GM18498 (cell line): ENCODE measurements at regions not wholly inside any gene's neighbourhood (a gene's known extent, or its start where the extent isn't known, plus 50 kb on each side); places are given as distances from the start of the nearest gene placed in this dataset.
"Not testable (repeated sequence)": the region's sequence is repeated elsewhere in the genome, so short reads cannot be mapped to it uniquely, and the experiment has no call there.

ENCODE experiments used
- ATAC-seq: cut with Tn5 transposase; IDR thresholded peaks from one replicate; pipeline ENCODE4 v1.9.1; 2021; ENCODE audit warnings: mild to moderate bottlenecking, moderate library complexity; ENCODE audit not compliant: unreplicated experiment

DNA sequence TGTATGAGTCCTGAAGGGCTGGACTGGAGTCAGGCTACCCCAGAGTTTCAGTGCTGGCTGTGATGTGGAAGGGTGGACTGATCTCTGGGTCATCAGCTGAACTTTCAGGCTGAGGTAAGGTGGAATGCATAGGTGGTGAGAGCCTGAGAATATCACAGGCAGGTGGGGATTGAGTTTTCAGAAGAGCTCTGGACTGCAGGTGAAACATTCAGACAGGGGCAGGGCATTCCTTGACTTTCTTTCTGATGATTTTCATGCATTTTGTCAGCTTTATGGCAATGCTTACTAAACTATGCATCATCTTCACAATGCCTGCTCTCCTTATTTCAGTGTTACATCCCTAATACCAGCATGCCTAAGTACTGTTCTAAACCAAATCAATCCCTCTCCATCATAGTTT is 755.0 kb downstream of the KCNA4 start:
- no peak for ATAC-seq

GRCh38 chr11:29260939-29261705 is 755.7 kb downstream of the KCNA4 start:
- no peak for ATAC-seq

DNA sequence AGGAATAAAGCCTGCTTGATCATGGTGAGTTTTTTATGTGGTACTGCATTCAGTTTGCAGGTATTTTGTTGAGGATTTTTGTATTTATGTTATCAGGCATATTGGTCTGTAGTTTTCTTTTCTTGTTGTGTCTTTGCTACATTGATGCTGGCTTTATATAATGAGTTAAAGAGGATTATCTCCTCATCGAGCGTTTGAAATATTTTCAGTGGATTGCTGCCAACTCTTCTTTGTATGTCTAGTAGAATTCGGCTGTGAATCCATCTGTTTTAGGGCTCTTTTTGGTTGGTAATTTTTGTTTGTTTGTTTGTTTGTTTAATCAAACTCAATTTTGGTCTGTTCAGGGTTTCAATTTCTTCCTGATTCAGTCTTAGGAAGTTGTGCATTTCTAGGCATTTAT is 758.4 kb downstream of the KCNA4 start:
- ATAC-seq = no peak

DNA sequence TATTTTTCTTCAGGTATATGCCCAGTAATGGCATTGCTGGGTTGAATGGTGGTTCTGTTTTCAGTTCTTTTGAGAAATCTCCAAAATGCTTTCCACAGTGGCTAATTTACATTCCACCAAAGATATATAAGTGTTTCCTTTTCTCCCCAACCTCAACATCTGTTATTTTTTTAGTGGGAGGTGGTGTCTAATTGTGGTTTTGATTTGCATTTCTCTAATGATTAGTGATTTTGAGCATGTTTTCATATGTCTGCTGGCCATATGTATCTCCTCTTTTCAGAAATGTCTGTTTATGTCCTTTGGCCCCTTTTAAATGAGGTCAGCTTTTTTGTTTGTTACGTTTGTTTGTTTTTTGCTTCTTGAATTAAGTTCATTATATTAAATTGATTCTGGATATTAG is 760.2 kb downstream of the KCNA4 start:
- ATAC-seq = peak; percentile 55

DNA sequence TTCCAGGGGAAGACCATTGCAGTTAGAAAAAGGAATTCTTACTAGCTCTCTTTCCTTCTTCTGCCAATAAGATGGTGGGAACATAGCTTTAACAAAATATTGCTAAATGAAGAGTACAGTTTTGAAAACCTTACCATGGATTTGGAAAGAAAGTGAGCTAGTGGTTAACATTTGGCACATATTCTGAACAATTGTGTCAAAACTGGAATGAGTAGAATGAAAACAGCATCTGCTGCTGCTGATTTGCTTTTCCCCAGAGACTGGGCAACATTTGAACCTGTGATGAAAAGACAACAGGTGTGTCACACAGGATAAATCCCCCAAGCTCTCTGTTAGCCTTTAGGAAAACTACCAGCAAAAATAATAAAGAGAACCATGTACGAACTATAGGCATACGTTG is 761.4 kb downstream of the KCNA4 start:
- ATAC-seq = no peak

DNA sequence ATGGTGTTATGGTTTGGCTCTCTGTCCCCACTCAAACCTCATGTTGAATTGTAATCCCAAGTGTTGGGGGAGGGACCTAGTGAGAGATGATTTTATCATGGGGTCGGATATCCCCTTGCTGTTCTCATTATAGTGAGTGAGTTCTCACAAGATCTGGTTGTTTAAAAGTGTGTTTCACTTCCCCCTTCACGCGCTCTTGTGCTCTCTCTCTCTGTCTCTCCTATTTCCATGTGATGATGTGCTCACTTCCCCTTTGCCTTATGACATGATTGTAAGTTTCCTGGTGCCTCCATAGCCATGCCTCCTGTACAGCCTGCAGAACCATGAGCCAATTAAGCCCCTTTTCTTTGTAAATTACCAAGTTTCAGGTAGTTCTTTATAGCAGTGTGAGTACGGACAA is 765.1 kb downstream of the KCNA4 start:
- peak; percentile 76 for ATAC-seq

GRCh38 chr11:29249713-29250112 is 767.1 kb downstream of the KCNA4 start:
- ATAC-seq = no peak

- ATAC-seq = no peak
Observed at GRCh38 chr11:29244355-29244754, 772.5 kb downstream of the KCNA4 start.

DNA sequence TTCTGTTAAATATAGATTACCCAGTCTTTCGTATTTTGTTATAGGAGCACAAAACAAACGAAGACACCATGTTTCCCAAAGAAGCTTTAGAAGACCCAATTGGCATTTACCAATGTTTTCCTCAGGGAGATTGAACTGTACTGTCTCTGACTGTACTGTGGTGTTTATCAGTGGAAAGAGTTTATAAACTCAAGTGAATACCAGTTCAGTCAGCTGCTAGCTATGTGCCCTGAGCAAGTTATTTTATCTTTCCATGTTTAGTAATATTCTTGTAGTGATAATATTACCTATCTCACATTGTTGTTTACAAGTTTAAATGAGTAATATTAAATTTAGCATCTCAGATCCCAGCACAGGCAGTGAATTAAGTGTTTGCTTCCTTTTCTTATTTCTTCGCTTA is 773.2 kb downstream of the KCNA4 start:
- no peak for ATAC-seq

- no peak for ATAC-seq
Observed at GRCh38 chr11:29231991-29232390, 784.8 kb downstream of the KCNA4 start.

DNA sequence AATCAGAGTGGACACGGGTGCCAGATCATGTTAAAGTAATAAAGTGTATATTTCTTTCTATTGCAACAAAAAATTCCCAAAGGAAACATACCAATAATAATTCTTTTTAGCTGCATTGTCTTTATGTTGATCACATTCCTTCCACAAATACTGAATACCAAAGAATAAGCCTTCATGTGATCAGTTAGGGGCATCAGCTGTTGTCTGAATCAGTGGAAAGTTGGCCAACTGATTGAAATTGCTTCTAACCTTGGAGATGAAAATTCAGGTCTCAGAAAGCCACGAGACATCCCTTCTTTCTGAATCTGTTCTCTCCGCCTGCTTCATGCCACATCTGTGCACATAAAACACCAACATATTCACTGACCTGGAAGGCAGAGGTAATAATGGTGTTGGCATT is 785.2 kb downstream of the KCNA4 start:
- ATAC-seq = no peak

DNA sequence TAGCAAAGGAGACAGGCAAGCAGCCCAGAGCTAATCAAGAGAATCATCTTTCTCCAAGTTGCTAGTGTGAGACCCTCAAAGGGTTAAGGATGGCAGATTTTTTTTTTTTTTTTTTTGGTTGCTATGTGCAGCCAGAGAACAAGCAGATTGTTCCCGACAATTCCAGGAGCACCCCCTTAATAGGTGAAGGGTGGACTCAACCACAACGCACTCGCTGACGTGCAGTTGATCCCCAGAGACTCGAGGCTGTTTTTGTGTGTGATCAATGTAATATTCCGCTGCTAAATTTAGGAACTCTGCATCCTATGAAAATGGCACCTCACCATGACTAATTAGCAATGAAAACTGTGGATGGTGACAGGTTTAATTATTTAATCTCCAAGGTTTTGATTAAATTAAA is 789.0 kb downstream of the KCNA4 start:
- no peak for ATAC-seq

DNA sequence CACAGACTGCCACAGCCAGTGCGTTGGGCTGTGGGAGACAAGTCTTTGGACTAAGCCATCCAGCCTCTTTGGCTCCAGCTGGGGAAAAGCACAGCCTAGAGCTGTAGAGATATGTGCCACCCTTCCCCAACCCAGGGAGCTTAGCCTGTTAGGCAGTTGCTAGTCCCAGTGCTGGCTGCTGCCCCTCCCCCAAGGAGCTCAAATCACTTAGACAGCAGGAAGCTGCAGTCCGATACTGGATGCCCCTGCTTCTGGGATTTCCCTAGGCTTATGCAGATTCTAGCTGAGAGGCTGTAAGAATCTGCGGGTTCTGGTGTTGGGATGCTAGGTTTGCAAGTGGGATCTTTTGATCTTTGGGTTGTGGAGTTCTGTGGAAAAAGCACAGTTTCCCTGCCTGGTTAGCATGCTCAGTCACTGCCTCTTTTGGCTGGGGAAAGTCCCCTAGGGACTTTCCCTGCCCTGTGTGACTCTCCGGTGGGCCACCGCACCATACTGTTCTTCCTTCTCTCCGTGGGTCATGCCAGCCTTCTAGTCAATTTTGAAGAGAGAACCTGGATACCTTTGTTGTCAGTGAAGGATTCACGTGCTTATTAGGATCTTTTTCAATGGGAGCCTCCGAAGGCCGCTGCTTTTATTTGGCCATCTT is 792.0 kb downstream of the KCNA4 start:
- ATAC-seq = no peak

DNA sequence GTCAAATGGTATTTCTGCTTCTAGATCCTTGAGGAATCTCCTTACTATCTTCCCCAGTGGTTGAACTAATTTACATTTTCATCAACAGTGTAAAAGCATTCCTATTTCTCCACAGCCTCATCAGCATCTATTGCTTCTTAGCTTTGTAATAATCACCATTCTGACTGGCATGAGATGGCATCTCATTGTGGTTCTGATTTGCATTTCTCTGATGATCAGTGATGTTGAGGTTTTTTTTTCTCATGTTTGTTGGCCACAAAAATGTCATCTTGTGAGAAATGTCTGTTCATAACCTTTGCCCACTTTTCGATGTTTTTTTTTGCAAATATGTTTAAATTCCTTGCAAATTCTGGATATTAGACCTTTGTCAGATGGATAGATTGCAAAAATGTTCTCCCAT is 797.3 kb downstream of the KCNA4 start:
- ATAC-seq = not testable (repeated sequence)

GRCh38 chr11:29217901-29218300 is 798.9 kb downstream of the KCNA4 start:
- ATAC-seq = no peak

DNA sequence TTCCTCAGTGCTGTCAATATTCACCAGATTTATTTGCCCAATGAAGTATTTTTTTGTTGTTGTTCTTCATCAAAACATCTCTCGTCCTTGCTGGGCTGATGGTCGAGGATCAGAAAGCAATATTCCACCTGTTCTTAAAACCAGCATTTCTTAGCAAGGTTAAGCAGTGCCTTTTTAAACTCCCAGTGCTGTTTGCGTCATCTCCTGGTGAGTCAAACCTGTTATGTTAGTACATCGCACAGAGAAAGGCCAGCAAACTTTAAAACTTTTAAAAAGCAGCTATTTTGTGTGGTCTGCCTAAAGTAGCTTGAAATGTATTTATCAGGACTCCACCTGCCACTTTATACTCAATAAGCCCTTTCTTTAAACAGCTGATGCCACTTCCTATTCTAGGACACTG is 802.0 kb downstream of the KCNA4 start:
- no peak for ATAC-seq

- ATAC-seq = no peak
Observed at GRCh38 chr11:29211202-29211601, 805.6 kb downstream of the KCNA4 start.

- ATAC-seq = no peak
Observed at GRCh38 chr11:29210426-29210825, 806.4 kb downstream of the KCNA4 start.

DNA sequence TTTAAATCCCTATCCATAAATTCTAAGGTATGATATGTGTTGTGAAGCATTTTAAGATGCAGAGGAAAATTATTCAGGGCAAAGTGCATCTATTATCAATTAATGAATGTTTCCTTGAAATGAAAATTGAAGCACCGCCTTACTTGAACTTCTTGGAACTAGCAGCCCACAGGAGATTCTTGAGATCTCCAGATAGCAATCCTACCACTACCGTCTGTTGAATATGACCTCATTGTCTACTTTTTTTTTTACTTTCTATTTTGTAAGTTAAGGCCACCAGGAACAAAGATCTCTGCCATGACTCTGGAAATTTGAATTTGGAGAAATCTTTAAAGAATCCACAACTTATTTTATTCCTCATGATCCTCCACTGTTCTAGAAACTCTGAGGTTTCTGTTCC is 808.7 kb downstream of the KCNA4 start:
- no peak for ATAC-seq

- no peak for ATAC-seq
Observed at GRCh38 chr11:29200791-29201562, 815.9 kb downstream of the KCNA4 start.

GRCh38 chr11:29190313-29190712 is 826.5 kb downstream of the KCNA4 start:
- ATAC-seq = no peak

GRCh38 chr11:29187215-29187614 is 829.6 kb downstream of the KCNA4 start:
- ATAC-seq = no peak
